GM12892 (cell line): ENCODE measurements at regions not wholly inside any gene's neighbourhood (a gene's known extent, or its start where the extent isn't known, plus 50 kb on each side); places are given as distances from the start of the nearest gene placed in this dataset.

Source experiments
- POLR2A ChIP-seq: IDR thresholded peaks from 2 replicates; pipeline ENCODE4 v1.6.1; 2011; ENCODE audit warnings: low read depth, low read length, control low read depth
- POLR2AphosphoS5 ChIP-seq: IDR thresholded peaks from 2 replicates; pipeline ENCODE4 v1.6.1; 2011; ENCODE audit warnings: low read depth, low read length, control low read depth

DNA sequence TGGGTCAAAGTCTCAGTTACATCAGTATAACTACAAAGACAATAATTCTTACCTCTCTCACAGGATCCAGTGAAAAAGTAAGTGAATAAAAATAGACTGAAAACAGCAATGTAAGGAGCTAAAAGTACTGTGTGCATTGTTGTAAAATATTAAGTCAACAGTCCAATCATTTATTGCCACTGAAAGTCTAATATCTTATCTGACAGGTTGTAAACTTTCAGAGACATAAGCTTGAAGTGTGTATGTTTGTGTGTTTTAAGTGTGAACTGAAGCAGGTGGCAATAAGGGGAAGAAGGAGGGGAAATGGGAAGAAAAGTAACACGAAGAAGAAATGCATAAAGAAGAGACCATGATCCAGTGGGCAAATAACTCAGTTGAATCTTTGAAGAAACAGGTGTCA lies 229.7 kb upstream of the TAS2R1 start:
- no peak for TF ChIP-seq POLR2A
- TF ChIP-seq POLR2AphosphoS5, result no peak
